ENCODE measurements at regions not wholly inside any gene's neighbourhood (a gene's known extent, or its start where the extent isn't known, plus 50 kb on each side); places are given as distances from the start of the nearest gene placed in this dataset.

DNA sequence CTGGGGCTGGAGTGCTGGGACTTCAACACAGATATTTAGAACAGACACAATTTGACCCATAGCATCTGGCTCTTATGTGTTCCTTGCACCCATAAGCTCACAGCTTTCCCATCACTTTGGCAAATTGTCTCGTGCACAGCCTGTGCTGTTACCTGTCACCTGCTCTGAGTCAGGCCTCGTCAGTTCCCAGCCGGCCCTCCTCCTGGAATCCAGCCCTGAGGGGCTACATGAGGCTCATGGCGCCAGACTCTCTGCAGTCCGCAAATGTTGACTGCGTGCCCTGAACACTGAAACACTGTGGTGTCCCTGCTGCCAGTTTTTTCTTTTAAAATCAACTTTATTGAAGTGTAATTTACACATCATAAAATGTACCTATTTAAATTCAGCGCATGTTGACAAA lies 65.4 kb upstream of the BZW1 start:
- TF ChIP-seq, protein P1, sequence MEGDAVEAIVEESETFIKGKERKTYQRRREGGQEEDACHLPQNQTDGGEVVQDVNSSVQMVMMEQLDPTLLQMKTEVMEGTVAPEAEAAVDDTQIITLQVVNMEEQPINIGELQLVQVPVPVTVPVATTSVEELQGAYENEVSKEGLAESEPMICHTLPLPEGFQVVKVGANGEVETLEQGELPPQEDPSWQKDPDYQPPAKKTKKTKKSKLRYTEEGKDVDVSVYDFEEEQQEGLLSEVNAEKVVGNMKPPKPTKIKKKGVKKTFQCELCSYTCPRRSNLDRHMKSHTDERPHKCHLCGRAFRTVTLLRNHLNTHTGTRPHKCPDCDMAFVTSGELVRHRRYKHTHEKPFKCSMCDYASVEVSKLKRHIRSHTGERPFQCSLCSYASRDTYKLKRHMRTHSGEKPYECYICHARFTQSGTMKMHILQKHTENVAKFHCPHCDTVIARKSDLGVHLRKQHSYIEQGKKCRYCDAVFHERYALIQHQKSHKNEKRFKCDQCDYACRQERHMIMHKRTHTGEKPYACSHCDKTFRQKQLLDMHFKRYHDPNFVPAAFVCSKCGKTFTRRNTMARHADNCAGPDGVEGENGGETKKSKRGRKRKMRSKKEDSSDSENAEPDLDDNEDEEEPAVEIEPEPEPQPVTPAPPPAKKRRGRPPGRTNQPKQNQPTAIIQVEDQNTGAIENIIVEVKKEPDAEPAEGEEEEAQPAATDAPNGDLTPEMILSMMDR (IDR thresholded peaks at IDR 0.05): no peak
- TF ChIP-seq EP300 (IDR thresholded peaks at IDR 0.05): no peak
- TF ChIP-seq POLR2A (IDR thresholded peaks at IDR 0.05): no peak
